Activated CD8-positive, alpha-beta memory T cell treated with anti-CD3 and anti-CD28 coated beads for 4 hours (primary cell): ENCODE measurements at regions not wholly inside any gene's neighbourhood (a gene's known extent, or its start where the extent isn't known, plus 50 kb on each side); places are given as distances from the start of the nearest gene placed in this dataset.
"Not testable (repeated sequence)": the region's sequence is repeated elsewhere in the genome, so short reads cannot be mapped to it uniquely, and the experiment has no call there.

ENCODE experiments used
- DNase-seq, 2 donors: peaks; one replicate each; pipeline ENCODE4 v3.0.0-alpha.2; 2020; ENCODE audit warnings: low read depth in 2 of 2

DNA sequence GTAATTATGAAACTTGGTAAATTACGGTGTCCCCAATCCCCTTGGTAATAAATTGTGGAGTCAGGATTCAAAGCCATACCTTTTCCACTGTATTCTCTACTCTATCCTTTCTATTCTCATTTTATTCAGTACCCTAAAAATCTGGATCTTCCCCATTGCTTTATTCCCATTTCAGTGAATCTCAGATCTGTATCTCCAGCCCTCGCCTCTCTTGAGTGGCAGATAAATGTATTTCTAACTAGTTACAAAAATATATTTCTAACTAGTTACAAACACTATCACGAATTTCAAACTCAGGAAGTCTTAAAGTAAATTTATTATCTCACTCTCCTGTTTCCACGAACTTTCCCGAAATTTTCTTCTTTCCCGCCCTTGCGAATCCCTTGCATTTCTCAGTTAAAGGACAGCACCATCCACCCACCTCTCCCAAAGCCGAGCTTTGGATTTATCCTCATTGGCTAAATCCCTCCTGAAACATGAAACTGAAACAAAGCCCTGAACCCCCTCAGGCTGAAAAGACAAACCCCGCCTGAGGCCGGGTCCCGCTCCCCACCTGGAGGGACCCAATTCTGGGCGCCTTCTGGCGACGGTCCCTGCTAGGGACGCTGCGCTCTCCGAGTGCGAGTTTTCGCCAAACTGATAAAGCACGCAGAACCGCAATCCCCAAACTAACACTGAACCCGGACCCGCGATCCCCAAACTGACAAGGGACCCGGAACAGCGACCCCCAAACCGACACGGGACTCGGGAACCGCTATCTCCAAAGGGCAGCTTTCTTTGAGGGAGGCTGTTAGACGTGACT is 164.3 kb upstream of the PABPC3 start:
- no peak for DNase-seq

- DNase-seq, result not testable (repeated sequence)
Observed at GRCh38 chr13:24933106-24934023, 162.6 kb upstream of the PABPC3 start.

DNA sequence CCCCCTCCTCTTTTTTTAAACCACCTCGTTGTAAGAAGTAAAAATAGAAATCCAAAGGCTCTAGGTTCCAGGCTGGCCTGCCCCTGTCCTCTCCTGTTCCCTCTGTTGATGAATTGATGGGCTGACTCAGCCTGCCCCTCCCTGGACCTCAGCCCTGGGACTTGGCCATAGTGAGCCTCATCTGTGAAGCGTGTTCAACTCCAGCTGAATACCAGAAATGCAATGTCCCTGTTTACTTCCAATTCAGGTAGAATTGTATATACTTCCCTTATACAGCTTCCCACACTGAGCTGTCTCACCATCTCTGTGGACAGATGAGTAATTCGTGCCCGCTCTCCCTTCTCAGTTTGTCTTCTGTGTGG is 161.9 kb upstream of the PABPC3 start:
- DNase-seq, result not testable (repeated sequence)

- no peak for DNase-seq
Observed at GRCh38 chr13:24938966-24939365, 157.0 kb upstream of the PABPC3 start.

GRCh38 chr13:24941023-24941713 is 154.8 kb upstream of the PABPC3 start:
- DNase-seq, result not testable (repeated sequence)

DNA sequence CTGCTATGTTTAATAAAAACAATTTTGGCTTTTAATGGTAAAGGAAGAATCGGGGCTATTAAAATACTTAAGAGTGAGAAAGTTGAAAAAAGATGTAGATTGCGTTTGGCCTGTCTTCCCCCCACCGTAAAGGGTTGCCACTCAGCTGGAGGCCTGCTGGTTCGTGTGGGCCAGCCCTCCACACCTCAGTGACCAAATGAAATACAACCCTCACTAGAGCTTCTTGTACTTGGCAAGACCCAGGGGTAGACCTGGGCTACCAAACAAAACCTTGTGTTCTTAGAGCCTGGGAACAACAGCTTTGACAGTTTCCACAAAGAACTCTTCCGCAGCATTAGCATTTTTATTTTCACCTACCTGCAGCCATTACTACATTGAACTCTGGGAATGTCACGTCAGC is 152.8 kb upstream of the PABPC3 start:
- DNase-seq, result no peak

GRCh38 chr13:24944073-24944472 is 151.9 kb upstream of the PABPC3 start:
- DNase-seq, result not testable (repeated sequence)

- DNase-seq, result not testable (repeated sequence)
Observed at GRCh38 chr13:24948977-24949376, 147.0 kb upstream of the PABPC3 start.

DNA sequence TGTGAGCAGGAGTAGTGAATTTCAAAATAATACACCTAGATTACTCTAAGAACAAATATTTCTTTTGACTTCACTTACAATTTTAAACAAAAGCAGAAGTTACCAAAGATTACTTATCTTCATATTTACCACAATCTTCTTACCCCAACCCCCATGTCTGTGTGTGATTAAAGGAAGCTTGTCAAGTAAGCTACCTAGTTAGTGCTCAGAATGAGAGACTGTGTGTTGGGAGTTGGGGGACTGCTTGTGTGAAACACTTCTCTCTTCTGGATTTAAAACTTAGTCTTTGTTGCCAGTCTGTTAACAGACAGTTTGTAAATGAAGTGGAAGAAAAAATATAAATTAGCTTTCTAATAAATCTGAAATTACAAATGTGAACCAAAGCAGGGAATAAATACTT is 145.3 kb upstream of the PABPC3 start:
- DNase-seq, result not testable (repeated sequence)

DNA sequence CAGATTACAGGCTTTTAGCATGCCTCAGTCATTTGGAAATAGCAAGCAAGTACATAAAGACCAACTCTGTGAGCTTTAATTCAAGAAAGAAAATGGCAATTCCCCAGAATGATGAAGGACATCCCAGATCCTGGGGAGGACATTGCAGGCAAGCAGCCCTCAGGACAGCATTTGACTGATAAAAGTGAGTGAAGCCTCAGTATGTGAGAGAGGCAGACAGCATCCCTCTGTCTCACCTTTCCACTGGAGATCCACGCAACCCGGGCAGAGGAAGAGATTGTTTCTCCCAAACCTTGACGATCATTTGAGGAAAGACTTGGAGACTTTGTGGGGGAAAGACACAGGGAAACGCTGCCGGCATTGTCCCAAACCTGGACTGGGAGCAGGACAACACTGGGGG is 128.0 kb upstream of the PABPC3 start:
- DNase-seq, result not testable (repeated sequence)

DNA sequence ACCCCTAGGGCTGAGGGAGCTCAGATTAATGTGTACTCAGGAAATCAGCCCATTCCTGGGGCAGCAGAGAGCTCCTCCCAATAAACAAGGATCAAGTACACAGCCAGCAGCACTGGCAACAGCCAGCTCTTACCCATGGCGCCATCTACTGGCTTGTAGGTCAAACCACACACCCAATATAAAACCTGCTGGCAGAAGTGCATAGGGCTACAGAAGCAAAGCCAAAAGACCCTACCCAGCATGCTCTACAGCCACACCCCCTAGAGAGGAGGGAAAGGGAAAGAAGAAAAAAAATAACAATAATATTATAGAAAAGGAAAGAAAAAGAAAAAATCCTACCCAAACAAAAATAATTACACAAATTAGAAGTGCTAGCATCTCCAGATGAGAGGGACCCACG is 127.5 kb upstream of the PABPC3 start:
- not testable (repeated sequence) for DNase-seq

DNA sequence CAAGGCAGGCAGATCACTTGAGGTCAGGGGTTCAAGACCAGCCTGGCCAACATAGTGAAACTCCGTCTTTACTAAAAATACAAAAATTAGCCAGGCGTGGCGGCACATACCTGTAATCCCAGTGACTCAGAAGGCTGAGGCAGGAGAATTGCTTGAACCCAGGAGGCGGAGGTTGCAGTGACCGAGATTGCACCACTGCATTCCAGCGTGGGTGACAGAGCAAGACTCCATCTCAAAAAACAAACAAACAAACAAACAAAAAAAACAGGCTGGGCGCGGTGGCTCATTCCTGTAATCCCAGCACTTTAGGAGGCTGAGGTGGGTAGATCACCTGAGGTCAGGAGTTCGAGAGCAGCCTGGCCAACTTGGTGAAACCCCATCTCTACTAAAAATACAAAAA is 122.8 kb upstream of the PABPC3 start:
- not testable (repeated sequence) for DNase-seq

GRCh38 chr13:24981181-24981803 is 114.6 kb upstream of the PABPC3 start:
- not testable (repeated sequence) for DNase-seq

- DNase-seq, result no peak
Observed at GRCh38 chr13:24982333-24982999, 113.5 kb upstream of the PABPC3 start.

DNA sequence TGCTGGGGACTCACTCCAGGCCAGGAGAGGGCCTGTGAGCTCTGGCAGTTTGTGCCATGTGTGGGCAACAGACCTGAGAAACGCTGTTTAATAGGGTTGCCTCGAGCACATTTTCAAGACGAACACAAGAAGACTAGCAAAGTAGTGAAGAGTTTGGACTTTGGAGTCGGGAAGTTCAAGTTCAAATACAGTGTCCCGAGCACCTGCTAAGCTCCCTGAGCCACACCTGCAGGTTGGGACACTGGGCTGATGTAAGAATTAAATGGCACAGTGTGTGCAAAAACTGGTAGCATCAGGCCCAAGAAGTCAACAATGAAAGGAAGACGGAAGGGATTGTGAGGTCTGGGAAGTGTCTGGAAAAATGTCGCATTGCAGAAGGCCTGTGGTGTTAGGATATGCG is 112.8 kb upstream of the PABPC3 start:
- no peak for DNase-seq

DNA sequence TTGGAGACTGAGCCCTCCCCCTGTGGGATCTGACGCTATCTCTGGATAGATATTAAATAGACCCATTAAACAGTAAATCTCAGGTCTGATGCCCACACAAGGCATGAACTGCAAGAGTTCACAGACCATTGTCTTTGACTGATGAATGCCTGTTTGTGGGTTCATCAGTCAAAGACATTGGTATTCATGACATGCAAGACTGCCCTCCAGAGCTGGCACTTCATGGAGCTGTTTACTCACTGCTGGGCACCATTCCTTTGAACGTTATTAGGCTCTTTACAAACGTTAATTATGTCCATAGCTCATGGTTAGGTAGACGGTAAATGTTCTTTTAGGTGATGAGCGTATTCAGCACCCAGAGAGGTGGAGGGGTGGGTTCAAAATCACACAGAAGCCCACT is 111.8 kb upstream of the PABPC3 start:
- no peak for DNase-seq

GRCh38 chr13:24985107-24985506 is 110.8 kb upstream of the PABPC3 start:
- DNase-seq, result no peak

DNA sequence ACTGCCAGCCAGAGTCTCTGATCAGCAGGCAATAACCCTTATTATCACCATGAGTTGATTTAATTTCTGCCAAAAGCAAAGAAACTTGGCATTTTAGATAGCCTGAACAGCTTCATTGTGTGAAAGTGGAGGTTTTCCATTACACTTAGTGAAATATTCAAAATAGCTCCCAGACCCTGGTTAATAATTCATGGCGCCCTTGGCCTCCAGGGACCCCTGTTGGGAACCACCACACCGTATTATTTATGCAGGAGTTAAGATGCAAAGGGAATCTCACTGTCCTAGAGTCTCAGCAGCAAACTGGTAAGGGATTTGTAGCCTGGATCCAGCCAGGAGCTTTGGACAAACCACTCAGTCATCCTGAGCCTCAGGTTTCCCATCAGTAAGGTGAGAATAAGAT is 110.0 kb upstream of the PABPC3 start:
- DNase-seq, result no peak

DNA sequence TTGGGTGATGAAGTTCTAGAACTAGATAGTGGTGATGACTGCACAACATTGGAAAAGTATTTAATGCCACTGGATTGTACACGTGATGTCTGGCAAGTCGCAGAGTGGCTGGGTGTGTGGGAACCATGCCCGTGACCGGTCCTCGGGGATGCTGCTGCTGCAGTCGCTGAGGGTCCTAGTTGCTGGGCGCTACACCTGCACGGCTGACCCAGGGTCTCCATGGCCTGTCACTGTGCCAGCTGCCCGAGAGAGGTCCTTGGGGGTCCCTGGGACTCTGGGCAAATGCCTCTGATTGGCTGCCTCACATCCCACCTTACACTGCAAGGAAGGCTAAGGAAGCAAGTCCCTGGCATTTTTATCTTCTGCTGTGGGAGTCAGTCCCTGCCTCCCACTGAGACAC is 109.1 kb upstream of the PABPC3 start:
- no peak for DNase-seq

DNA sequence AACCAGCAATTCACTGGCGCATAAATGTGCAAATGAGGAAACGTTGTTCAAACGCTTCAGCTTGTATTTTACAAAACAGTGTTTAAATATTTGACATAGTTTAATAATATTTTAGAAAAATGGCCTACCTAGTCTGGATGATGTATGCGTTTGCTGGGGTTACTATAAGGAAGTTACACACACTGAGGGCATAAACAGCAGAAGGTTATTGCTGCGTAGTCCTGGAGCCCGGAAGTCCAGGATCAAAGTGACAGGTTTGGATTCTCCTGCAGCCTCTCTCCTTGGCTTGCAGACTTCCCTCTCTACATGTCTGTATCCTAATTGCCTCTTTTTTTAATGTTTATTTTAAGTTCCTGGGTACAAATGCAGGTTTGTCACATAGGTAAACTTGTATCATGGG is 106.0 kb upstream of the PABPC3 start:
- DNase-seq, result not testable (repeated sequence)

GRCh38 chr13:24992946-24993345 is 103.0 kb upstream of the PABPC3 start:
- not testable (repeated sequence) for DNase-seq
